ENCODE measurements at regions not wholly inside any gene's neighbourhood (a gene's known extent, or its start where the extent isn't known, plus 50 kb on each side); places are given as distances from the start of the nearest gene placed in this dataset.
A peak's percentile ranks its signal among the peaks of the same experiment; 100 is the strongest.
"Not testable (repeated sequence)": the region's sequence is repeated elsewhere in the genome, so short reads cannot be mapped to it uniquely, and the experiment has no call there.

DNA sequence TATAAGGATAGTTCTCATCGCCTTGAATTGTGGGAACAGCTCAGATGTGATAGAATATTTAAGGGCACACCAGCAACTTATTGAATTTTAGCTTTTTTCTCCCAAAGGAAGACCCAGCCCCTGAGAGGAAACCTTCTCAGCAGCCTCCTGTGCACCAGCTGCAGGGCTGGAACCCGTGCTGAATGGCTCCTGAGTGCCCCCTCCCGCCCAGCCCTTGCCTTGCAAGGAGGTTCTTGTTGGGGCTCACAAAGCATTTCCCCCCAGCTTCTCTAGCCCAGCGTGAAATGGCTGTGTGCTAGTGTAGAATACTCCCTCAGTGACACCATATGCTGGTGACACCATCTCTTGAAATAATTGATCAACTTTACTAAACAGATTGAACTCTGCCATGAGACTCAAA, 1227.4 kb downstream of the TMEM121 start:
- DNase-seq (ENCODE audit: extremely low spot score, unreplicated experiment); H3K9me3 Mint-ChIP-seq (ENCODE audit: unreplicated experiment); H3K27me3 Mint-ChIP-seq (ENCODE audit: unreplicated experiment); H3K4me3 Mint-ChIP-seq (ENCODE audit: unreplicated experiment); H3K36me3 Mint-ChIP-seq (ENCODE audit: unreplicated experiment); H3K27ac Mint-ChIP-seq (ENCODE audit: unreplicated experiment); H3K4me1 Mint-ChIP-seq (ENCODE audit: unreplicated experiment): not testable (repeated sequence)

GRCh38 chr14:106757444-106757843, 1231.1 kb downstream of the TMEM121 start:
- H3K27me3 Mint-ChIP-seq (ENCODE audit: unreplicated experiment); DNase-seq (ENCODE audit: extremely low spot score, unreplicated experiment); H3K4me3 Mint-ChIP-seq (ENCODE audit: unreplicated experiment); H3K4me1 Mint-ChIP-seq (ENCODE audit: unreplicated experiment); H3K36me3 Mint-ChIP-seq (ENCODE audit: unreplicated experiment); H3K9me3 Mint-ChIP-seq (ENCODE audit: unreplicated experiment); H3K27ac Mint-ChIP-seq (ENCODE audit: unreplicated experiment): not testable (repeated sequence)

DNA sequence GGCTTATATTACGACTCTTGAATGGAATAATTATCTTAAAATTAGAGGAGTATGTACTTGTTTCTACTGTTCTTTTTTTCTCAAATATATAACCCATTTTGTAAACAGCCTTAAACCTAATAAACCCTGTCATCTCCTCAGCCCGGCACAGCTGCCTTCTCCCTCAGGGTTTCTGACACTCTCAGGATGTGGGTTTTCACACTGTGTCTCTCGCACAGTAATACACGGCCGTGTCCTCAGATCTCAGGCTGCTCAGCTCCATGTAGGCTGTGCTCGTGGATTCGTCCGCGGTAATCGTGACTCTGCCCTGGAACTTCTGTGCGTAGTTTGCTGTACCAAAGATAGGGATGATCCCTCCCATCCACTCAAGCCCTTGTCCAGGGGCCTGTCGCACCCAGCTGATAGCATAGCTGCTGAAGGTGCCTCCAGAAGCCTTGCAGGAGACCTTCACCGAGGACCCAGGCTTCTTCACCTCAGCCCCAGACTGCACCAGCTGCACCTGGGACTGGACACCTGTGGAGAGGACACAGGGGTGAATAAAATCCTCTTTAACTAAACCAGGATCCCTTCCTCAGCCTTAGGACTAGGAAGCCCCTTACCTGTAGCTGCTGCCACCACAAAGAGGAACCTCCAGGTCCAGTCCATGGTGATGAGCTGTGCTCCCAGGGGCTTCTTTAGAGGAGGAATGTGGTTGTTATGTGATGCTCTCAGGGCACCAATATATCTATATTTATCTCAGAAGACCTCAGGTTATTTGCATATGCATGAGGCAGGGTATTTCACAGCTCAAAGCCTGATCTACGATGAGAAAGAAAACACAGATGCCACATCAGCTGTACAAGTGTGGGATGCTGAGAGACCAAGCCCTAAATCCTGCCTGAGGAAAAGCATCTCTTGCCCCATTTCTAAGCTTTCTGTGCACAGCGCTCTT, 1235.8 kb downstream of the TMEM121 start:
- H3K4me3 Mint-ChIP-seq (ENCODE audit: unreplicated experiment); DNase-seq (ENCODE audit: extremely low spot score, unreplicated experiment); H3K36me3 Mint-ChIP-seq (ENCODE audit: unreplicated experiment); H3K4me1 Mint-ChIP-seq (ENCODE audit: unreplicated experiment); H3K27ac Mint-ChIP-seq (ENCODE audit: unreplicated experiment); H3K27me3 Mint-ChIP-seq (ENCODE audit: unreplicated experiment); H3K9me3 Mint-ChIP-seq (ENCODE audit: unreplicated experiment): not testable (repeated sequence)

- peak; percentile 44 for TF ChIP-seq CTCF (IDR thresholded peaks at IDR 0.05)
- H3K4me3 Mint-ChIP-seq (ENCODE audit: unreplicated experiment); H3K36me3 Mint-ChIP-seq (ENCODE audit: unreplicated experiment); H3K4me1 Mint-ChIP-seq (ENCODE audit: unreplicated experiment); H3K27ac Mint-ChIP-seq (ENCODE audit: unreplicated experiment); DNase-seq (ENCODE audit: extremely low spot score, unreplicated experiment); H3K27me3 Mint-ChIP-seq (ENCODE audit: unreplicated experiment); H3K9me3 Mint-ChIP-seq (ENCODE audit: unreplicated experiment): not testable (repeated sequence)
Observed at GRCh38 chr14:106764968-106765369, 1238.6 kb downstream of the TMEM121 start.

DNA sequence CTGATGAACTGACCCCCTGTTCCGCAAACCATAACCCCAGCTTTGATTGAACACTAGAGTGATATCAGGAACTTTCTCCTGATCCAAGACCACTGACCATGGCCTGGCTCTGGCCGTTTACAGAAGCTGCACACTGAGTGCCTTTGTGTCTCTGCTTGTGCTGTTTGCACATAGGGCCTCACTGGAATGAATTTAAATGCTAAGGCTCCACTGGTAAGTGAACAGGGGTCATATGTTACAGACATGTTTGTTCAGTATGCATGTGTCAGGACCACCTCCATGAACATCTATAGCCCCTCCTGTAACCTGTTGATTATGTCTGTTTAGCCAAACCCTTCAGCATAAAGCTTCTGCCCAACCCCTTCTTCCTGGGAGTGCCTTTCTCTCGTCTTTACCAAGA, 1239.8 kb downstream of the TMEM121 start:
- H3K36me3 Mint-ChIP-seq (ENCODE audit: unreplicated experiment) = no peaks in the 10 kb centered on the region

GRCh38 chr14:106766551-106767277, 1240.3 kb downstream of the TMEM121 start:
- not testable (repeated sequence) for H3K36me3 Mint-ChIP-seq (ENCODE audit: unreplicated experiment); H3K4me1 Mint-ChIP-seq (ENCODE audit: unreplicated experiment); H3K27me3 Mint-ChIP-seq (ENCODE audit: unreplicated experiment); H3K27ac Mint-ChIP-seq (ENCODE audit: unreplicated experiment); H3K4me3 Mint-ChIP-seq (ENCODE audit: unreplicated experiment); DNase-seq (ENCODE audit: extremely low spot score, unreplicated experiment); H3K9me3 Mint-ChIP-seq (ENCODE audit: unreplicated experiment)

More for the DNA sequence above, 1239.8 kb downstream of the TMEM121 start:
- no peak for TF ChIP-seq CTCF (IDR thresholded peaks at IDR 0.05)
- no peak overlapping the region for H3K27ac Mint-ChIP-seq (ENCODE audit: unreplicated experiment)
- H3K27me3 Mint-ChIP-seq (ENCODE audit: unreplicated experiment) = no peaks in the 10 kb centered on the region
- no peak overlapping the region for H3K4me3 Mint-ChIP-seq (ENCODE audit: unreplicated experiment)
- peaks cover 5% of the 10 kb centered on the region for H3K9me3 Mint-ChIP-seq (ENCODE audit: unreplicated experiment)
- H3K4me1 Mint-ChIP-seq (ENCODE audit: unreplicated experiment) = no peaks in the 10 kb centered on the region
- DNase-seq (ENCODE audit: extremely low spot score, unreplicated experiment) = no peak

GRCh38 chr14:106768230-106768629, 1241.8 kb downstream of the TMEM121 start:
- not testable (repeated sequence) for H3K27ac Mint-ChIP-seq (ENCODE audit: unreplicated experiment); H3K4me1 Mint-ChIP-seq (ENCODE audit: unreplicated experiment); H3K4me3 Mint-ChIP-seq (ENCODE audit: unreplicated experiment); H3K27me3 Mint-ChIP-seq (ENCODE audit: unreplicated experiment); DNase-seq (ENCODE audit: extremely low spot score, unreplicated experiment); H3K36me3 Mint-ChIP-seq (ENCODE audit: unreplicated experiment); H3K9me3 Mint-ChIP-seq (ENCODE audit: unreplicated experiment)

DNA sequence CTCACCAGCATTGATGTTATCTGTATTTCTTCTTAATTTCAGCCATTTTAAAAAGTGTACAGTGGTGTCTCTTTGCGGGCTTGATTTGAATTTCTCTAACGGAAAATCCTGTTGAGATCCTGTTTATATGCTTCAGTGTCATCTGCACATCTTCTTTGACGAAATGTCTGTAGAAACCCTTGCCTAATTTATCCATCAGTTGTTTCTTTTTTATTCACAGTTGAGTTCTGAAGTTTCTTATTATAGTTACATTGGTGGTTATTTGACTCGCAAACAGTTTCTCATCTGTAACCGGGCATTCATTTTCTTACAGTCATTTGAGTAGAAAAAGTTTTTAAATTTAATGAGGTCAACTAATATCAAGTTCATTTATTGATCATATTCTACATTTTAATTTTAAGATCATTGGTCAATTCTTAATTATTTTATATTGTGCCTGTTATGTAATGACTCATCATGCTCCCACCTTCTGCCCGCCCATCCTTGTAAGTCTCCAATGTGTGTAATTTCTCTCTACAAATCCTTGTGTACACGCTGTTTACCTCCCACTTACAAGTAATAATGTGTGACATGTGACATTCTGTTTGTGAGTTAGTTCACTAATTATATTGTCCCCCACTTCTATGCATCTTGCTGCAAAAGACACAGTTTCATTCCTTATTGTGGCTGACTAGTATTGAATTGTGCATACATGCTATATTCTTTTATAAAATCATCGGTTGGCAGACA, 1242.8 kb downstream of the TMEM121 start:
- DNase-seq (ENCODE audit: extremely low spot score, unreplicated experiment); H3K36me3 Mint-ChIP-seq (ENCODE audit: unreplicated experiment); H3K27ac Mint-ChIP-seq (ENCODE audit: unreplicated experiment); H3K4me3 Mint-ChIP-seq (ENCODE audit: unreplicated experiment); H3K4me1 Mint-ChIP-seq (ENCODE audit: unreplicated experiment); H3K27me3 Mint-ChIP-seq (ENCODE audit: unreplicated experiment); H3K9me3 Mint-ChIP-seq (ENCODE audit: unreplicated experiment): not testable (repeated sequence)

DNA sequence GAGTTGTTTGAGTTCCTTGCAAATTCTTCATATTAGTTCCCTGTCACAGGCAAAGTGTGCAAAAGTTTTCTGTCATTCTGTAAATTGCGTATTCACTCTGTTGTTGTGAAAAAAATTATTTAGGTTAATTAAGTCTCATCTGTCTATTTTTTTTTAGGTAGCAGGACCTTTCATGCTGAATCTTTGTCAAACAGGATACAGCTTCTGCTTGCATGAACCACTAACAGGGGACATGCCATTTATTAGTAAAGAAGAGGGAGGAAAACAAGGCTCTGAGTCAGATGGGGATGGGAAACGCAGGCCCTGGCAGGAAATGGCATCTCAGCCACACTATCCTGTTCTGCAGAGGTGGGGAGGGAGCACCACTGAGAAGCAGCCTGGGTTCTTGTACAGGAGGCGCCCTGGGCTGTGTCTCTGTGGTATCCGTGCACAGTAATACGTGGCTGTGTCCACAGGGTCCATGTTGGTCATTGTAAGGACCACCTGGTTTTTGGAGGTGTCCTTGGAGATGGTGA, 1243.8 kb downstream of the TMEM121 start:
- DNase-seq (ENCODE audit: extremely low spot score, unreplicated experiment); H3K27me3 Mint-ChIP-seq (ENCODE audit: unreplicated experiment); H3K4me3 Mint-ChIP-seq (ENCODE audit: unreplicated experiment); H3K36me3 Mint-ChIP-seq (ENCODE audit: unreplicated experiment); H3K27ac Mint-ChIP-seq (ENCODE audit: unreplicated experiment); H3K9me3 Mint-ChIP-seq (ENCODE audit: unreplicated experiment); H3K4me1 Mint-ChIP-seq (ENCODE audit: unreplicated experiment): not testable (repeated sequence)

Measured in osteocyte (in vitro differentiated cells).